Liver (tissue), 8 donors: ENCODE measurements at regions not wholly inside any gene's neighbourhood (a gene's known extent, or its start where the extent isn't known, plus 50 kb on each side); places are given as distances from the start of the nearest gene placed in this dataset.
A peak's percentile ranks its signal among the peaks of the same experiment; 100 is the strongest.
"Not testable (repeated sequence)": the region's sequence is repeated elsewhere in the genome, so short reads cannot be mapped to it uniquely, and the experiment has no call there.

Experiments
- DNase-seq: peaks from one replicate; pipeline ENCODE4 v3.0.0-alpha.2; 2017; ENCODE audit warnings: low spot score
- H3K27ac ChIP-seq, 2 donors: one replicate each; pipeline ENCODE4 v1.7.0; 2013; ENCODE audit warnings: inconsistent platforms in 2 of 2, low read length in 2 of 2, control low read depth in 1 of 2, low read depth in 1 of 2, mild to moderate bottlenecking in 1 of 2
- H3K27me3 ChIP-seq, 4 donors: one replicate each; pipeline versions ENCODE4 v1.6.1 to v1.7.0; 2013; ENCODE audit warnings: low read length in 3 of 4, inconsistent platforms in 1 of 4, mild to moderate bottlenecking in 1 of 4, moderate library complexity in 1 of 4; ENCODE audit not compliant: control insufficient read depth in 4 of 4, insufficient read depth in 4 of 4
- H3K36me3 ChIP-seq, 4 donors: one replicate each; pipeline versions ENCODE4 v1.6.1 to v1.7.0; 2013; ENCODE audit warnings: low read length in 3 of 4, mild to moderate bottlenecking in 3 of 4, low read depth in 1 of 4, moderate library complexity in 1 of 4; ENCODE audit not compliant: control insufficient read depth in 4 of 4, insufficient read depth in 3 of 4
- H3K4me1 ChIP-seq, 4 donors: one replicate each; pipeline versions ENCODE4 v1.6.1 to v1.7.0; 2013; ENCODE audit warnings: low read length in 3 of 4, mild to moderate bottlenecking in 3 of 4, moderate library complexity in 1 of 4; ENCODE audit not compliant: control insufficient read depth in 4 of 4, insufficient read depth in 4 of 4
- H3K4me3 ChIP-seq, 3 donors: one replicate each; pipeline versions ENCODE4 v1.6.1 to v1.7.0; 2013; ENCODE audit warnings: low read length in 3 of 3, control low read depth in 1 of 3, low read depth in 1 of 3, mild to moderate bottlenecking in 1 of 3
- H3K9ac ChIP-seq, 2 donors: one replicate each; pipeline ENCODE4 v1.7.0; 2013; ENCODE audit warnings: low read length in 2 of 2, mild to moderate bottlenecking in 2 of 2, moderate library complexity in 2 of 2, control low read depth in 1 of 2, low read depth in 1 of 2
- H3K9me3 ChIP-seq, 4 donors: one replicate each; pipeline versions ENCODE4 v1.6.1 to v1.7.0; 2013; ENCODE audit warnings: low read length in 3 of 4; ENCODE audit not compliant: control insufficient read depth in 4 of 4
- EGR1 ChIP-seq, 2 donors: IDR thresholded peaks; 2 replicates each; pipeline ENCODE4 v1.6.1; 2016 to 2018; ENCODE audit warnings: antibody characterized with exemption in 2 of 2, low read depth in 2 of 2
- FOXA1 ChIP-seq: IDR thresholded peaks from 2 replicates; pipeline ENCODE4 v1.6.1; 2016; ENCODE audit warnings: antibody characterized with exemption
- FOXA2 ChIP-seq: IDR thresholded peaks from 2 replicates; pipeline ENCODE4 v1.6.1; 2016; ENCODE audit warnings: antibody characterized with exemption
- GABPA ChIP-seq, 2 donors: IDR thresholded peaks in 1 of 2; conservative IDR thresholded peaks in 1 of 2; 2 replicates each; pipeline ENCODE4 v1.6.1; 2016; ENCODE audit warnings: antibody characterized with exemption in 2 of 2, mild to moderate bottlenecking in 1 of 2, moderate library complexity in 1 of 2
- HNF4A ChIP-seq, 2 donors: conservative IDR thresholded peaks; 2 replicates each; pipeline ENCODE4 v1.6.1; 2016; ENCODE audit warnings: antibody characterized with exemption in 2 of 2, mild to moderate bottlenecking in 2 of 2
- HNF4G ChIP-seq: IDR thresholded peaks from 2 replicates; pipeline ENCODE4 v1.6.1; 2016; ENCODE audit warnings: antibody characterized with exemption
- JUND ChIP-seq, 2 donors: IDR thresholded peaks; 2 replicates each; pipeline ENCODE4 v1.6.1; 2016; ENCODE audit warnings: antibody characterized with exemption in 2 of 2
- NR2F2 ChIP-seq: IDR thresholded peaks from 2 replicates; pipeline ENCODE4 v1.6.1; 2016; ENCODE audit warnings: antibody characterized with exemption
- RAD21 ChIP-seq, 2 donors: IDR thresholded peaks; 2 replicates each; pipeline ENCODE4 v1.6.1; 2016; ENCODE audit warnings: antibody characterized with exemption in 2 of 2, mild to moderate bottlenecking in 2 of 2
- RXRA ChIP-seq, 2 donors: IDR thresholded peaks; 2 replicates each; pipeline ENCODE4 v1.6.1; 2017 to 2018; ENCODE audit warnings: antibody characterized with exemption in 2 of 2, mild to moderate bottlenecking in 1 of 2
- SP1 ChIP-seq: IDR thresholded peaks from 2 replicates; pipeline ENCODE4 v1.6.1; 2018; ENCODE audit warnings: antibody characterized with exemption, mild to moderate bottlenecking
- TAF1 ChIP-seq: conservative IDR thresholded peaks from 2 replicates; pipeline ENCODE4 v1.6.1; 2016; ENCODE audit warnings: antibody characterized with exemption, mild to moderate bottlenecking
- YY1 ChIP-seq: IDR thresholded peaks from 2 replicates; pipeline ENCODE4 v1.6.1; 2016; ENCODE audit warnings: antibody characterized with exemption, mild to moderate bottlenecking
- WGBS: extraction: QIAGEN DNeasy Blood & Tissue Kit; methylation state at CpG from one replicate; pipeline ENCODE4 v1.1.7; 2013; 5-methylcytosine and 5-hydroxymethylcytosine counted together
- TF ChIP-seq, protein P1 (sequence below): IDR thresholded peaks from 2 replicates; pipeline ENCODE4 v1.6.1; 2016; ENCODE audit warnings: antibody characterized with exemption
- TF ChIP-seq, protein P2 (sequence below): fragments of 150-350 bp; IDR thresholded peaks from 2 replicates; pipeline ENCODE4 v1.5.1; 2017; ENCODE audit warnings: improper control_type of control experiment, low read depth, low read length; ENCODE audit not compliant: missing input control
- TF ChIP-seq, protein P3 (sequence below): IDR thresholded peaks from 2 replicates; pipeline ENCODE4 v1.6.1; 2016; ENCODE audit warnings: antibody characterized with exemption
- TF ChIP-seq, protein P4 (sequence below): IDR thresholded peaks from 2 replicates; pipeline ENCODE4 v1.6.1; 2016; ENCODE audit warnings: antibody characterized with exemption
- TF ChIP-seq, protein P5 (sequence below): IDR thresholded peaks from 2 replicates; pipeline ENCODE4 v1.6.1; 2016; ENCODE audit warnings: antibody characterized with exemption, mild to moderate bottlenecking
- donor health status: healthy.
- donor health status: healthy.
- donor health status: healthy.
- donor health status: healthy.
- donor health status: healthy.

GRCh38 chr13:104937881-104938280 is 1597.6 kb downstream of the EFNB2 start:
- TF ChIP-seq RXRA (IDR thresholded peaks at IDR 0.05) (no peak), HNF4A (conservative IDR thresholded peaks at IDR 0.05) (no peak), RAD21 (IDR thresholded peaks at IDR 0.05) (no peak)
- DNase-seq: no peak
- Histone ChIP-seq H3K9ac (no peak overlapping the region), H3K4me1 (no peaks in the 10 kb centered on the region), H3K27me3 (no peaks in the 10 kb centered on the region), H3K9me3 (no peaks in the 10 kb centered on the region), H3K27ac (no peak overlapping the region), H3K36me3 (no peaks in the 10 kb centered on the region), H3K4me3 (no peak overlapping the region)
- WGBS: 82% methylated on average over 7 of the region's 7 CpGs

DNA sequence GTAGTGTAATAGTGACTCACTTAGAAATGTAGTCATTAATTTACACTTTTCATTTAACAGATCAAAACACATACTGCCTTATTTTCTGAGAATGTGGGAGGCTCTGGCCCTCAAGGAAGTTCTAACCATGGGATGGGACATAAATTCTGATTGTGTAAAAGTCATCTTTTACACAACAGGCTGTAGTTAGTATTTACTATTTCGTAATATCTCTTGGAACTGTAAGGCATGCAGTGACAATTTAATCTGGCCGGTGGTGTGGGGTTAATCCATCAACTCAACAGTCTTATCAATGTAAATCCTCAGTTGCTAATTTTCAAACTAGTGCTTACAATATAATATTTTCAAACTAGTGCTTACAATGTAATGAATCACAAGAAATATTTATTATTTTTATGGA is 1599.2 kb downstream of the EFNB2 start:
- Histone ChIP-seq H3K27me3 (no peaks in the 10 kb centered on the region), H3K27ac (no peak overlapping the region), H3K4me1 (no peaks in the 10 kb centered on the region), H3K9ac (no peak overlapping the region), H3K4me3 (no peak overlapping the region), H3K36me3 (no peaks in the 10 kb centered on the region), H3K9me3 (no peaks in the 10 kb centered on the region)
- no peak for DNase-seq
- TF ChIP-seq HNF4A (conservative IDR thresholded peaks at IDR 0.05): peak in 1 of 2 donors; percentile 21
- peak; percentile 64 for TF ChIP-seq FOXA2
- peak in 1 of 2 donors; percentile 7 for TF ChIP-seq RAD21 (IDR thresholded peaks at IDR 0.05)
- TF ChIP-seq TAF1: no peak
- 39% methylated on average over 2 of the region's 2 CpGs for WGBS

- 81% methylated on average over 1 of the region's 1 CpG for WGBS
- not testable (repeated sequence) for H3K4me3 ChIP-seq, H3K9me3 ChIP-seq, H3K27ac ChIP-seq, H3K4me1 ChIP-seq, H3K27me3 ChIP-seq, H3K9ac ChIP-seq, H3K36me3 ChIP-seq, DNase-seq
Observed at GRCh38 chr13:104920513-104920912, 1614.9 kb downstream of the EFNB2 start.

DNA sequence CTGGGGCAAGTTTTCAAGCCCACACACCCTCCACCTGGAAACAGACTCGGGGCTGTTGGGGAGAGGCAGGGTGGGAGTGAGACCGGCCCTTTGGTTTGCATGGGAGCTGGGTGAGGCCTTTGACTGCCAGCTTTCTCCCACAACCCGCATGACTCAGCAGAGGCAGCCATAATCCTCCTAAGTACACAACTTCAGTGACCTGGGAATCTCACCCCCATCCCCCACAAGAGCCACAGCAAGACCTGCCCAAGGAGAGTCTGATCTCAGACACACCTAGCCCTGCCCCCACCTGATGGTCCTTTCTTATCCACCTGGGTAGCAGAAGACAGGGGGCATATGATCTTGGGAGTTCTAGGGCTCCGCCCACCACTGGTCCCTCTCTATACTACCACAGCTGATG is 1615.4 kb downstream of the EFNB2 start:
- no peak overlapping the region for H3K4me3 ChIP-seq
- H3K36me3 ChIP-seq: no peaks in the 10 kb centered on the region
- no peak for DNase-seq
- no peaks in the 10 kb centered on the region for H3K9me3 ChIP-seq
- H3K27me3 ChIP-seq: peaks cover 0 to 3% (median 0%) of the 10 kb centered on the region in 4 donors
- H3K4me1 ChIP-seq: no peaks in the 10 kb centered on the region
- TF ChIP-seq RXRA (IDR thresholded peaks at IDR 0.05) (no peak), TAF1 (no peak), RAD21 (IDR thresholded peaks at IDR 0.05) (no peak), NR2F2 (no peak), FOXA1 (no peak), EGR1 (IDR thresholded peaks at IDR 0.05; ENCODE audit: low read depth in 2 of 2) (no peak), HNF4G (no peak), YY1 (no peak), HNF4A (conservative IDR thresholded peaks at IDR 0.05) (no peak), GABPA (IDR thresholded peaks at IDR 0.05 in 1 of 2, conservative IDR thresholded peaks at IDR 0.05 in 1 of 2) (no peak), JUND (IDR thresholded peaks at IDR 0.05) (no peak), FOXA2 (no peak), SP1 (no peak)
- TF ChIP-seq, protein P1, sequence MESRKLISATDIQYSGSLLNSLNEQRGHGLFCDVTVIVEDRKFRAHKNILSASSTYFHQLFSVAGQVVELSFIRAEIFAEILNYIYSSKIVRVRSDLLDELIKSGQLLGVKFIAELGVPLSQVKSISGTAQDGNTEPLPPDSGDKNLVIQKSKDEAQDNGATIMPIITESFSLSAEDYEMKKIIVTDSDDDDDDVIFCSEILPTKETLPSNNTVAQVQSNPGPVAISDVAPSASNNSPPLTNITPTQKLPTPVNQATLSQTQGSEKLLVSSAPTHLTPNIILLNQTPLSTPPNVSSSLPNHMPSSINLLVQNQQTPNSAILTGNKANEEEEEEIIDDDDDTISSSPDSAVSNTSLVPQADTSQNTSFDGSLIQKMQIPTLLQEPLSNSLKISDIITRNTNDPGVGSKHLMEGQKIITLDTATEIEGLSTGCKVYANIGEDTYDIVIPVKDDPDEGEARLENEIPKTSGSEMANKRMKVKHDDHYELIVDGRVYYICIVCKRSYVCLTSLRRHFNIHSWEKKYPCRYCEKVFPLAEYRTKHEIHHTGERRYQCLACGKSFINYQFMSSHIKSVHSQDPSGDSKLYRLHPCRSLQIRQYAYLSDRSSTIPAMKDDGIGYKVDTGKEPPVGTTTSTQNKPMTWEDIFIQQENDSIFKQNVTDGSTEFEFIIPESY: no peak
- TF ChIP-seq, protein P2, sequence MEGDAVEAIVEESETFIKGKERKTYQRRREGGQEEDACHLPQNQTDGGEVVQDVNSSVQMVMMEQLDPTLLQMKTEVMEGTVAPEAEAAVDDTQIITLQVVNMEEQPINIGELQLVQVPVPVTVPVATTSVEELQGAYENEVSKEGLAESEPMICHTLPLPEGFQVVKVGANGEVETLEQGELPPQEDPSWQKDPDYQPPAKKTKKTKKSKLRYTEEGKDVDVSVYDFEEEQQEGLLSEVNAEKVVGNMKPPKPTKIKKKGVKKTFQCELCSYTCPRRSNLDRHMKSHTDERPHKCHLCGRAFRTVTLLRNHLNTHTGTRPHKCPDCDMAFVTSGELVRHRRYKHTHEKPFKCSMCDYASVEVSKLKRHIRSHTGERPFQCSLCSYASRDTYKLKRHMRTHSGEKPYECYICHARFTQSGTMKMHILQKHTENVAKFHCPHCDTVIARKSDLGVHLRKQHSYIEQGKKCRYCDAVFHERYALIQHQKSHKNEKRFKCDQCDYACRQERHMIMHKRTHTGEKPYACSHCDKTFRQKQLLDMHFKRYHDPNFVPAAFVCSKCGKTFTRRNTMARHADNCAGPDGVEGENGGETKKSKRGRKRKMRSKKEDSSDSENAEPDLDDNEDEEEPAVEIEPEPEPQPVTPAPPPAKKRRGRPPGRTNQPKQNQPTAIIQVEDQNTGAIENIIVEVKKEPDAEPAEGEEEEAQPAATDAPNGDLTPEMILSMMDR: no peak
- TF ChIP-seq, protein P3, sequence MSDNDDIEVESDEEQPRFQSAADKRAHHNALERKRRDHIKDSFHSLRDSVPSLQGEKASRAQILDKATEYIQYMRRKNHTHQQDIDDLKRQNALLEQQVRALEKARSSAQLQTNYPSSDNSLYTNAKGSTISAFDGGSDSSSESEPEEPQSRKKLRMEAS: no peak
- TF ChIP-seq, protein P4, sequence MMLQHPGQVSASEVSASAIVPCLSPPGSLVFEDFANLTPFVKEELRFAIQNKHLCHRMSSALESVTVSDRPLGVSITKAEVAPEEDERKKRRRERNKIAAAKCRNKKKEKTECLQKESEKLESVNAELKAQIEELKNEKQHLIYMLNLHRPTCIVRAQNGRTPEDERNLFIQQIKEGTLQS: no peak
- TF ChIP-seq, protein P5, sequence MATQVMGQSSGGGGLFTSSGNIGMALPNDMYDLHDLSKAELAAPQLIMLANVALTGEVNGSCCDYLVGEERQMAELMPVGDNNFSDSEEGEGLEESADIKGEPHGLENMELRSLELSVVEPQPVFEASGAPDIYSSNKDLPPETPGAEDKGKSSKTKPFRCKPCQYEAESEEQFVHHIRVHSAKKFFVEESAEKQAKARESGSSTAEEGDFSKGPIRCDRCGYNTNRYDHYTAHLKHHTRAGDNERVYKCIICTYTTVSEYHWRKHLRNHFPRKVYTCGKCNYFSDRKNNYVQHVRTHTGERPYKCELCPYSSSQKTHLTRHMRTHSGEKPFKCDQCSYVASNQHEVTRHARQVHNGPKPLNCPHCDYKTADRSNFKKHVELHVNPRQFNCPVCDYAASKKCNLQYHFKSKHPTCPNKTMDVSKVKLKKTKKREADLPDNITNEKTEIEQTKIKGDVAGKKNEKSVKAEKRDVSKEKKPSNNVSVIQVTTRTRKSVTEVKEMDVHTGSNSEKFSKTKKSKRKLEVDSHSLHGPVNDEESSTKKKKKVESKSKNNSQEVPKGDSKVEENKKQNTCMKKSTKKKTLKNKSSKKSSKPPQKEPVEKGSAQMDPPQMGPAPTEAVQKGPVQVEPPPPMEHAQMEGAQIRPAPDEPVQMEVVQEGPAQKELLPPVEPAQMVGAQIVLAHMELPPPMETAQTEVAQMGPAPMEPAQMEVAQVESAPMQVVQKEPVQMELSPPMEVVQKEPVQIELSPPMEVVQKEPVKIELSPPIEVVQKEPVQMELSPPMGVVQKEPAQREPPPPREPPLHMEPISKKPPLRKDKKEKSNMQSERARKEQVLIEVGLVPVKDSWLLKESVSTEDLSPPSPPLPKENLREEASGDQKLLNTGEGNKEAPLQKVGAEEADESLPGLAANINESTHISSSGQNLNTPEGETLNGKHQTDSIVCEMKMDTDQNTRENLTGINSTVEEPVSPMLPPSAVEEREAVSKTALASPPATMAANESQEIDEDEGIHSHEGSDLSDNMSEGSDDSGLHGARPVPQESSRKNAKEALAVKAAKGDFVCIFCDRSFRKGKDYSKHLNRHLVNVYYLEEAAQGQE: no peak
- H3K27ac ChIP-seq: no peak overlapping the region
- no peak overlapping the region for H3K9ac ChIP-seq
- WGBS: 91% methylated on average over 4 of the region's 4 CpGs
